ENCODE measurements at regions not wholly inside any gene's neighbourhood (a gene's known extent, or its start where the extent isn't known, plus 50 kb on each side); places are given as distances from the start of the nearest gene placed in this dataset.
"Not testable (repeated sequence)": the region's sequence is repeated elsewhere in the genome, so short reads cannot be mapped to it uniquely, and the experiment has no call there.

- no peak overlapping the region for H2AFZ ChIP-seq (ENCODE audit: low read length)
- H3K4me3 ChIP-seq (ENCODE audit: low read length, poor library complexity, severe bottlenecking) = no peak overlapping the region
- H3K36me3 ChIP-seq (ENCODE audit: insufficient read depth, low read length) = no peaks in the 10 kb centered on the region
- no peaks in the 10 kb centered on the region for H3F3A ChIP-seq (ENCODE audit: low read depth)
- H3K79me2 ChIP-seq (ENCODE audit: insufficient read depth, low read length) = no peaks in the 10 kb centered on the region
- no peak for TF ChIP-seq CTCF (conservative IDR thresholded peaks at IDR 0.05; ENCODE audit: low read length)
- no peak for TF ChIP-seq EZH2phosphoT487 (IDR thresholded peaks at IDR 0.05; ENCODE audit: borderline replicate concordance)
- H3K4me2 ChIP-seq (ENCODE audit: low read depth, low read length, poor library complexity, severe bottlenecking) = no peak overlapping the region
- H3K27me3 ChIP-seq (ENCODE audit: insufficient read depth, low read length, poor library complexity, severe bottlenecking) = no peaks in the 10 kb centered on the region
- H3K9me2 ChIP-seq (replicated peaks; ENCODE audit: low read depth, low read length) = no peaks in the 10 kb centered on the region
- no peaks in the 10 kb centered on the region for H4K20me1 ChIP-seq (ENCODE audit: insufficient read depth, low read length, poor library complexity, severe bottlenecking)
- no peaks in the 10 kb centered on the region for H3K4me1 ChIP-seq (ENCODE audit: insufficient read depth, low read length, poor library complexity, severe bottlenecking)
- no peaks in the 10 kb centered on the region for H3K9me3 ChIP-seq (ENCODE audit: insufficient read depth, low read depth, low read length)
- no peak overlapping the region for H3K9ac ChIP-seq (ENCODE audit: low read depth, low read length, poor library complexity, severe bottlenecking)
These were observed 76.6 kb upstream of the PROKR2 start for GRCh38 chr20:5393218-5393870.

- H3K27me3 ChIP-seq (ENCODE audit: insufficient read depth, low read length, poor library complexity, severe bottlenecking) = no peaks in the 10 kb centered on the region
These were observed 74.0 kb upstream of the PROKR2 start for GRCh38 chr20:5390720-5391119.

GRCh38 chr20:5386846-5387245 is 70.1 kb upstream of the PROKR2 start:
- H3K9me3 ChIP-seq (ENCODE audit: insufficient read depth, low read depth, low read length); H3K4me2 ChIP-seq (ENCODE audit: low read depth, low read length, poor library complexity, severe bottlenecking); H3K9ac ChIP-seq (ENCODE audit: low read depth, low read length, poor library complexity, severe bottlenecking); H3K27me3 ChIP-seq (ENCODE audit: insufficient read depth, low read length, poor library complexity, severe bottlenecking); H3K36me3 ChIP-seq (ENCODE audit: insufficient read depth, low read length); H3F3A ChIP-seq (ENCODE audit: low read depth); H4K20me1 ChIP-seq (ENCODE audit: insufficient read depth, low read length, poor library complexity, severe bottlenecking); H3K4me3 ChIP-seq (ENCODE audit: low read length, poor library complexity, severe bottlenecking); H3K79me2 ChIP-seq (ENCODE audit: insufficient read depth, low read length); H2AFZ ChIP-seq (ENCODE audit: low read length); H3K9me2 ChIP-seq (replicated peaks; ENCODE audit: low read depth, low read length); H3K4me1 ChIP-seq (ENCODE audit: insufficient read depth, low read length, poor library complexity, severe bottlenecking): not testable (repeated sequence)

More at GRCh38 chr20:5390720-5391119, 74.0 kb upstream of the PROKR2 start:
- Histone ChIP-seq H3K79me2 (ENCODE audit: insufficient read depth, low read length) (no peaks in the 10 kb centered on the region), H3K36me3 (ENCODE audit: insufficient read depth, low read length) (no peaks in the 10 kb centered on the region), H2AFZ (ENCODE audit: low read length) (no peak overlapping the region), H4K20me1 (ENCODE audit: insufficient read depth, low read length, poor library complexity, severe bottlenecking) (no peaks in the 10 kb centered on the region), H3K9me2 (replicated peaks; ENCODE audit: low read depth, low read length) (no peaks in the 10 kb centered on the region), H3K4me1 (ENCODE audit: insufficient read depth, low read length, poor library complexity, severe bottlenecking) (no peaks in the 10 kb centered on the region), H3F3A (ENCODE audit: low read depth) (no peaks in the 10 kb centered on the region), H3K9me3 (ENCODE audit: insufficient read depth, low read depth, low read length) (no peaks in the 10 kb centered on the region), H3K4me2 (ENCODE audit: low read depth, low read length, poor library complexity, severe bottlenecking) (no peak overlapping the region), H3K4me3 (ENCODE audit: low read length, poor library complexity, severe bottlenecking) (no peak overlapping the region), H3K9ac (ENCODE audit: low read depth, low read length, poor library complexity, severe bottlenecking) (no peak overlapping the region)
- no peak for TF ChIP-seq CTCF (conservative IDR thresholded peaks at IDR 0.05; ENCODE audit: low read length)
- no peak for TF ChIP-seq EZH2phosphoT487 (IDR thresholded peaks at IDR 0.05; ENCODE audit: borderline replicate concordance)

- not testable (repeated sequence) for H3F3A ChIP-seq (ENCODE audit: low read depth); H3K4me2 ChIP-seq (ENCODE audit: low read depth, low read length, poor library complexity, severe bottlenecking); H3K79me2 ChIP-seq (ENCODE audit: insufficient read depth, low read length); H3K27me3 ChIP-seq (ENCODE audit: insufficient read depth, low read length, poor library complexity, severe bottlenecking); H3K4me3 ChIP-seq (ENCODE audit: low read length, poor library complexity, severe bottlenecking); H3K9ac ChIP-seq (ENCODE audit: low read depth, low read length, poor library complexity, severe bottlenecking); H4K20me1 ChIP-seq (ENCODE audit: insufficient read depth, low read length, poor library complexity, severe bottlenecking); H3K9me3 ChIP-seq (ENCODE audit: insufficient read depth, low read depth, low read length); H3K4me1 ChIP-seq (ENCODE audit: insufficient read depth, low read length, poor library complexity, severe bottlenecking); H2AFZ ChIP-seq (ENCODE audit: low read length); H3K9me2 ChIP-seq (replicated peaks; ENCODE audit: low read depth, low read length); H3K36me3 ChIP-seq (ENCODE audit: insufficient read depth, low read length)
These were observed 64.8 kb upstream of the PROKR2 start for GRCh38 chr20:5381527-5381926.
